ENCODE measurements at regions not wholly inside any gene's neighbourhood (a gene's known extent, or its start where the extent isn't known, plus 50 kb on each side); places are given as distances from the start of the nearest gene placed in this dataset.

GRCh38 chr9:107723015-107723414, 233.4 kb upstream of the KLF4 start:
- no peak for DNase-seq

GRCh38 chr9:107721705-107722245, 232.2 kb upstream of the KLF4 start:
- no peak for DNase-seq

DNA sequence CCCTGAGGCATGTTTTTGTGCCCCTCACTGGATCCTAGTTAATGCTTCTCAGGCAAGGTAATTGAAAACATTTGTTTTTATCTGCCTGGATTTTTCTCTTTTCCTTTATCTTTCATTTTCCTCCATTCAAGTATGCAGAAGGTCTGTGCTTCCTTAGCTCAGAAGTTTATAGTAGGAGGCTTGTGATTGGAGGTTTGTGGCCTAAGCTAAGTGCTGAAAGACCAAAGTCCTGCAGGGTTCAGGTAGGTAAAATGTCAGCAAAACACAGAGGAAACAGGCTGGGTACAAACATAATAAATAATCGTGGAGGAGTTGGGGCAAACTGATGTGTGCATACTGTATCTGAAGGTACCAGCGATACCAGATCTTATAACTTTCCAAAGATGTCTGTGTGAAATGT, 230.9 kb upstream of the KLF4 start:
- no peak for DNase-seq

- no peak for DNase-seq
Observed at GRCh38 chr9:107717529-107718314, 228.2 kb upstream of the KLF4 start.

- no peak for DNase-seq
Observed at GRCh38 chr9:107715740-107716139, 226.2 kb upstream of the KLF4 start.

DNA sequence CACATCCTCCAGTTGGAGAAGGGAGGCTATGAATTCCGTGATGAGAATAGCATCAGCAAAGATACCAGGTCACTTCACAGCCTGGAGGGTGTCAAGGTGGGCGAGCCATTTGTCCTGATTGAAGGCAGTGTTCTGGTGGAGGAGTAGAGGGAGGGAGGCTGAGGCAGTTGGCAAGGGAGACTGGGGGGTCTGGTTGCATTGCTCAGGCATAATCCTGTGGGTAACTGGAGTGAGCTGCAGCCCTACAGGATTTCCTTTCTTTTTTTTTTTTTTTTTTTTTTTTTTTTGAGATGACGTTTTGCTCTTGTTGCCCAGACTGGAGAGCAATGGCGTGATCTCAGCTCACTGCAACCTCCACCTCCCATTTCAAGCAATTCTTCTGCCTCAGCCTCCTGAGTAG, 223.9 kb upstream of the KLF4 start:
- DNase-seq = no peak

DNA sequence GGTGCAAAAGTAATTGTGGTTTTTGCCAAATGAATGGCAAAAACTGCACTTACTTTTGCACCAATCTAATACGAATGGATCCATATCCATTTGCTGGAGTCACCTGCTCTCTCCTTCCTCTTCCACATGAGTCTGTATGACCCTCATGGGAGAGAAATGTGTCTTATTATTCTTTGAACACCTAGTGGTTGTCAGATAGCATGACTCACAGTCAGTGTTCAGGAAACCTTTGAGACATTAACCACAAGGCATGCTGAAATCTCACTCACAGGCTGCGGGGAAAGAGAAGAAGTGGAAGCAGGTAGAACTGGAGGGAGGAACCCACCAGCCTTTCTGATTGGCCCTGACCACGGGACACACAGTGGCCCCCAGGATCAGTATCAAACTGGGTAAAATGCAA, 222.8 kb upstream of the KLF4 start:
- DNase-seq = no peak

GRCh38 chr9:107711542-107711941, 222.0 kb upstream of the KLF4 start:
- no peak for DNase-seq

- DNase-seq = no peak
Observed at GRCh38 chr9:107710953-107711352, 221.4 kb upstream of the KLF4 start.

- DNase-seq = no peak
Observed at GRCh38 chr9:107710546-107710945, 221.0 kb upstream of the KLF4 start.

DNA sequence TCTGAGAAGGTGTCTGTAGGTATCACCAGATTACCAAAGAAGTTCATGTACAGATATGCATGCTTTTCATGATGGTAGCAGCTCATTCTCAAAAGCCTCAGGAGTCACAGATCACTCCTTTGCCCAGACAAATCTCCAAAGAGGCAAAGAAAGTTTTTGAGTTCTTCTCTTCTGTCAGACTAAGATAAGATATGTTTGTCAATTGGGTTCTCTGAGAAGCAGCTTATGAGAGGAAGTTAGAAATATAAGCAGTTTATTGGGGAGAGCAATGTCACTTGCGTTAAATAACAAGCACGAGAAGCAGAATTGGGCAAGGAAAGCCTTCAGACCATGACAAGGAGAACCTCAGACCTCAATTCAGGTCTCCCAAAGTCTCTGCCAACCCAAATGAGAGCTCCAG, 219.2 kb upstream of the KLF4 start:
- no peak for DNase-seq

DNA sequence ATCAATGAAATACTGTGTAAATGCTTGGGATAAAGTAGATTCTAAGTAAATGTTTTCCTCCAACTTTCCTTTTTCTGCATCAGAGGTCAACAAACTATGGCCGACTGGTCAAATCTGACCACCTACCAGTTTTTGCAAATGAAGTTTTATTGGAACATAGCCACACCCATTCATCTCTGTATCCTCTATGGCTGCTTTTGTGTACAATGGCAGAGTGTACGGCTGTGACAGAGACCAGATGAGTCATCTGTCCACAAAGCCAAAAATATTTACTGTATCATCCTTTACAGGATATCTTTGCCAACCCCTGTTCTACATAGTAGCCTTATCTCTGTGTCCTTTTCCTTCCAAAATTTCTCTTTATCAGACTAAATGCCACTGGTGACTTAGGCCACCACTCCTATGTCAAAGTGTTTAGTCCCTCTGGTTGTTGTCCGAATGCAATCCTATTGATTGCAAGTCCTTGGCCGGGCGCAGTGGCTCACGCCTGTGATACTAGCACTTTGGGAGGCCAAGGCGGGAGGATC, 218.4 kb upstream of the KLF4 start:
- no peak for DNase-seq

GRCh38 chr9:107707428-107707837, 217.9 kb upstream of the KLF4 start:
- DNase-seq = no peak

DNA sequence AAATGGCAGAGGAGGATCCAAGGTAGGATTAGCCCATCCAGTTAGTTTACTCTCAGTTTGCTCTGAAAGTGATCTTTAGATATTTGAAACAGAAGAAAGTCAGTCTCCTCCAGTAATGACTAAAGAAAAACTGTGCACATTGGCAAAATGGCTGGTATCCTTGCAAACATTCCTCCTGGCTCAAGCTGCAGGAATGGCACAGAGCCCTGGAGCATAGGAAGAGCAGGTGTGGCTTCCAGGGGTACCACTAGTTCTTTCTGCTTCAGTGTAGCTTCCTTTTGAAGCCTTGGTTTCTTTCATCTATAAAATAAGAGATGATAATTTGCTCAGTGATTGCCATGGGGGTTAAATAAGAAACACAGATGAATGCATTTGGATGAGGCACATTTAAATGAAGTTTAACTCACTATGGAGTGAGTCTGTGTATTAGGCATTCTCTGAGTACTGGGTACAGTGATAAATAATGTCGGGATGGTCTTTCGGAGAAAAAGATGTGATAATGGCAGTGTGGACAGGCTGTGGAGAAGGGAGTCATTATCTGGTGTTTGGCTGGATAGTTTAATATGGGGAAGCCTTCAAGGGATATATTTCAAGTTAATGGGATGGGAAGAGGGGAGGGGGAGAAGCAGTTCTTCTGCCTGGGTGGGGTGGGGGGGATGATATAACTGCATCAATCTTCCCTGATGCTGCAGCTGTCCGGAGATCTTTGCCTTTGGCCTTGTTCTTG, 217.3 kb upstream of the KLF4 start:
- no peak for DNase-seq

DNA sequence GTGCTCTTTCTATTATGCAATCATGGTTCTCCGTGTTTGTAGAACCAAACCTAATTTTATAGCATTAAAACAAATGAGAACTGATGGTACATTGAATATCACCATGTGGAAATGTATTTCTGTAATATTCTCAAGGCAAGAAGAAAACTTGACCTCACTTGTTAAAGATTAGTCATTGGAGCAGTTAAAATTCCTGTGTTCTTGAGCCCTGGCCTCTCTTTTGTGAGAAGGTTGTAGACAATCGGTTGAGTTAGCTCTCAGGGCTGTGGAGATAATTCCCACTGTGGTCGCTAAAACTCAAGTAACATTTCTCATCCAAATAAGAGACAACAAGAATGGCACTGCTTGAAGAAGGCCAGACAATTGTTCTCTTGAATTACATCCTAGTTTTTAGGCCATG, 216.0 kb upstream of the KLF4 start:
- DNase-seq = no peak

DNA sequence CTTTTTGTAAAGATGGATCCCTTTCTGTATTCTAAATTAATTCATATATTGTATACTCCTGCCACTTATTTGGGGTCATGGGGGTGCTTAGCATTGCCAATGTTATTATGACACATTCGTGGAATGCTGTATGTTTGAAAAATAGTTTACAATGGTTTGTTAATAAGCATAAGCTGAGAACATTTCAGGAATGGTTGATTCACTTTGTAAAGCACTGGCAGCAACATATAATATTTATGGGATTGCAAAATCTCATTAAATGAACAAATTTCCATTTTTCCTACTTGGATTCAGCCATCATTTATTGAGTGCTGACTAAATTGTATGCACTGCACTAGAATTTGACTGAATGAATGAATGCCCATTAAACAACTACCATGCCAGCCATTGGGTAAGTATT, 215.2 kb upstream of the KLF4 start:
- no peak for DNase-seq

DNA sequence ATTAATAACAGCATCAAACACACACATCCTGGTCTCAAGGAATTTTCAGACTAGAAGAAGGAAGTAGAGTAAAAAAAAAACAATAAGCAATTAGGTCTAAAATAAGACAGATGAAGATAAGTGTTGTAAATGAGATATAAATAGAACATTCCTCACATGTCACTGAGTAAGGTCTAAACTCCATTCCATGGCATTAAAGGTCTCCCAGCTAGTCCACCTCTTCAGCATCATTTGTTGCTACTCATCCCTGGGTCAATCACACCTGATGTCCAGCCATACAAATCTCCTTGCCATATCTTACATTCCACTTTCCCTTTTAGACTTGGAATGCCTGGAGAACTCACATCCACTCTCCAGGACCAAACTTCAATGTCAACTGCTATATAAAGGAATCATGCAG, 214.1 kb upstream of the KLF4 start:
- DNase-seq = no peak

- DNase-seq = no peak
Observed at GRCh38 chr9:107700847-107701246, 211.3 kb upstream of the KLF4 start.

DNA sequence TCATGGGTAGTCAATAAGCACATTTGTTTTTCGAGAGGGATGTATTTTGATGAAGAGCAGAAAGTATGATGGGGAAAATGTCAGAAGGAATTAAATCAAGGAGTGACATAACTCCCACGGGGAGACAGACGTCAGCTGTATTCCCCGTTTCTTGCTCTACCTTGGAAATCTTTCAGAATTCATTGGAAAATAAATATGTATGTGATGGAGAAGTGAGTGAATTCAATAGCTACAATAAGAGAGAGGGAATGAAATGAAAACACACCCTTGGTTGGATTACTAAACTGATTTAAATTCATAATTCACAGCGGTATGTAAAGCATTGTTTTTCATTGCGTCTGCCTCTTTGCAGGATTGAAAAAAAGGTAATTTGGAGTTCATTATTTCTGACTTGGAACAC, 209.7 kb upstream of the KLF4 start:
- DNase-seq = no peak

DNA sequence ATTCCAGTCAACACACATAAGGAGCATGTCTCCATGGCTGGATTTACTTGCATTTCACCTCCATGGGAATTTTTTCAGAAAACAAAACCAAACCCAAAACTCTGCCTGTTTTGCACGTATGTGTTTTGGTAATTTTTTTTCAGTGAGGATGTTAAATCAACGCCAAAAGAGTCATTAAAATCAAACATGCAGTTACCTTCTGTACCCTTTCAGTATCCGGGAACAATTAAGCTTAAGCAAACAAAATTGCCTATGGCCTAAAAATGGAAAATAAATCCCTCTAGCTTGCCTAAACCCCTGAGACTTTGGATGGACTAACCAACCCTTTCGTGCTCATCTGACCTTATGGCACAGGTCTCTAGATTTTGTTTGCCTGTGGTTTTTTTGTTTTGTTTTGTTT, 209.2 kb upstream of the KLF4 start:
- DNase-seq = no peak

- no peak for DNase-seq
Observed at GRCh38 chr9:107696302-107696701, 206.7 kb upstream of the KLF4 start.

- DNase-seq = no peak
Observed at GRCh38 chr9:107694390-107694789, 204.8 kb upstream of the KLF4 start.

DNA sequence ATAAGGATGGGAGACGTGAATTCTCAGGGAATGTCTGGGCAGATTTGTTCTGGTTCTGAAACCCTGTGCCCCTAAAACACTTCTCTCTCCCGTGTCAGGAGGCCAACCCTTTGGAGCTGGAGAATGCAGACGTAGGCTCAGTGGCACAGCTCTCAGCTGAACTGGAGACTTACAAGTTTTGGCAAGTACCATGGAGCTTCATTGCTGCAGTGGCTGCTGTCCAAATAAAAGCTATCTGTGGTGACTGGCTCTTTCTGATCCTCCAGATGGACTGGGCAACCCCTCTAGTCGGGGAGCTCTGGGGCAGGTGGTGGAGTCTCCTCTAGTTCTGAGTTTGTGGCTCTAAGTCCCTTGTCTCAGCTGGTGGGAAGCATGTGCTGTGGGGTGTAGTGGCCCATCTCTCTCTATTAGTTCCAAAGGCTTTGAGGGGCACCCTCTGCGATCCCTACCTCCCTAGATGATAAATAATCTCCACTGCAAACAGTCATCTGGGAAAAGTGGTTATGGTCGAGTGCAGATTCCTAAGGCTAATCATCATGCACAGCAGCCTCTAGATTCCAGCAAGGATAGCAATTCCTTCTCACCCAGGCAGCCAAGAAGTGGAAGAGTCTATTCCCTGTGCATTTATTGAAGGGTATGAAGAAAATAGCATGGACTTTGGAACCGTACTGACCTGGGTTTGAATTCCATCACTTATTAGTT, 204.2 kb upstream of the KLF4 start:
- no peak for DNase-seq

DNA sequence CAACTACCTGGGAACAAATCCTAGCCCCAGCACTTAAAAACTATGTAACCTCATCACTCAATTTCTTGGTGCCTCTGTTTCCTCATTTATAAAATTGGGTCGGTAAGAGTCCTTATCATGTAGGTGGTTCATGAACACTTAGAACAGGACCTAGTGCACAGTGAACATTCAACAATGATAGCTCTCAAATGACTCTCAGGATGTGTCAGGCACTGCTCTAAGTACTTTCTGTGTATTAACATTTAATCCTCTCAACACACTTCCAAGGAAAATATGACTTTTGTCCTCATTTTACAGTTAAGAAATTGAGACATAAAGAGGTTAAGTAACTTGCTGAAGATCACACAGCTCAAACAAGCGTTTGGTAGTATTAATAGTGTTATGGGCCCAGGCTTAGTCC, 202.1 kb upstream of the KLF4 start:
- DNase-seq = no peak

Measured in CD4-positive, alpha-beta T cell treated with Interleukin-4 for 4 hours (primary cell).